ENCODE measurements at regions not wholly inside any gene's neighbourhood (a gene's known extent, or its start where the extent isn't known, plus 50 kb on each side); places are given as distances from the start of the nearest gene placed in this dataset.

- no peak for DNase-seq
Observed at GRCh38 chr15:39099524-39099923, 481.4 kb upstream of the THBS1 start.

DNA sequence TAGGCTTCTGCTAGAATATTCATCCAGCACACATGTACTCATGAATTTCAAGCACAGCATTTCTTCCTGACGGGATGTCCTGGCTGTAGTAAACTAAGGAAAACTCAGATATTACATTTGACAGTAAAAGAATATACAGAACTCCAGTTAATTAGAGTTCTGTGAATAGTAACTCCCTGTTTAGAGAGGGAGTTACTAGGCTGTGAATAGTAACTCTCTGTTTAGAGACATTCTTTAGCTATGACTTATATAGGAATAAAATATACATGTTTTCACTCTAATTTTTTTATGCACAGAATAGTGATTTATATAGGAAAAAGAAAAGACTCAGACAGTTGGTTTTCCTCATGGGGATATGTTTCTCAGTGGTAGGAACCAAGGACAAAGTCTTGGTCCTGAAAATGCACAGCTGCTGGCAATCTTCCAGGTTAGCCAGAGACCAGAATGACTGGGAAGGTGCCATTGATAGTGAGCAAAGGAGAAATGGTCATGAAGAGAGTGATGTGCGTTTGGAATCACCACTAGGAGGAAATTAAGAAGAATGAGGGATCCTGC lies 480.7 kb upstream of the THBS1 start:
- DNase-seq, result no peak

- no peak for DNase-seq
Observed at GRCh38 chr15:39102431-39102830, 478.4 kb upstream of the THBS1 start.

DNA sequence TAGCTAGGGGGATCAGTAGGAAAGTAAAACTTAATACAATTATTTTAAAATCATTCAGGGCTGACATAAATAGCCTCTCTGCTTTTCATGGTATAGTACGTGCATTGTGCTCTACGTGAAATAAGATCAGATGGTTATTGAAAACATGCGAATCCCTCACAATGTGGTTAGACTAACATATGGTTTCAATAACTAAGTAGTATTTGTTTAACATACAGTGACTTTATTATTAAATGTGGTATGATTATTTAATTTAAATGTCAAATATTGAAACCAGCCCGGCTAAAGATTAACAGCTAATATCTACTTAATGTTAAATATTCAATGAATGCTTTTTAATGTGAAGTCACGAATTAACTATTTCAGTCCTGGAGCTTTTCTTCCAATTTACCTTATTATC lies 473.9 kb upstream of the THBS1 start:
- no peak for DNase-seq

DNA sequence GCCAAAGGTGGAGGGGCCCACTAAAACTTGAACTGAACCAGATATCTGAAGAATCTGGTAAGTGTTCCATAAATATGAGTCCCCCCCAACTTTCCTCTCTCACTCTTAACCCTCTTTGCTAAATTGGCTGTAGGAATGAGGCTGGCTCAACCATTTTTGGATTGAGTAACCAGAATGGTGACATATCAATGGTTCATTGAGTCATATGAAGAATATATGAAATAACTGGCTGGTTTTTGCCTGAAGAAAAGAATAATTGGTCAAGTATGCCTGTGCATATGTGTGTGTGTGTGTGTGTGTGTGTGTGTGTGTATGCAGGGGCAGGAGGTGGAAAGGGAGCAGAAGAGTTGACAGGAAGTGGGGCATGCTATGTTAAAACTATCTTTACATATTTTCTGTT lies 472.9 kb upstream of the THBS1 start:
- no peak for DNase-seq

DNA sequence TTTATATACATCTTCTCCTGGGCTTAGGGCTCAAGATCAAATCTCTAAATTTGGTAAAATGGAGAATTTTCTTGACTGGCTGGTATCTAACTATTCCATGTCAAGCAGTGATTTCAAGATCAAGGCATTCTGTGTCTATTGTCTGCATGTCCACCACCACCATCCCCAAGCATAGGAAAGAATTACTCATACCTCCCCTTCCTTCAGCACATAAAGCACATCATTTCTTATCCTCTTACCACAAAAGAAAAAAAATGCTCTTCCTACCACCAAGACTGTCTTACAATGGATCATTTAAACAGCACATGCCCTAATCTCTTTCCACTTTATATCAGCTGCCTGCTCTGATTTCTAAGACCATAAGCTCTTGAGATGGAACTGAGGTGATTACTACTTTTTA lies 470.5 kb upstream of the THBS1 start:
- no peak for DNase-seq

DNA sequence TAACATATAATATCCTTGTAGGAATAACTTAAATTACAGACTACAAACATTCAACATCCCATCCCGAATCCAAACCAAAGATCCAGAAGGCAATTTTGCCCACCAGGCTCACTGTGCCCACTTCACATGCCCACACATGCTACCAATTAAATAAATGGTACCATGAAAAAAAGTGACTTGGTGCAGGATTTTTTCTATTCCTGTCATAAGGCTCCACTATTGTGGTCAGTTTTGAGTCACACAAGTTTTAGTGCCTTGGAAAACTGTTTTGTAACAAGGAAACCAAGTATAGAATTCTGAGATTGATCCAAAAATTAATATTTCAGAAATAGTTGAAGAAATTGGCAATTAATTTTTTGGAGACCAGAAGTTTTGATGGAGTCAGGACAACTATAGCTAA lies 470.1 kb upstream of the THBS1 start:
- no peak for DNase-seq

DNA sequence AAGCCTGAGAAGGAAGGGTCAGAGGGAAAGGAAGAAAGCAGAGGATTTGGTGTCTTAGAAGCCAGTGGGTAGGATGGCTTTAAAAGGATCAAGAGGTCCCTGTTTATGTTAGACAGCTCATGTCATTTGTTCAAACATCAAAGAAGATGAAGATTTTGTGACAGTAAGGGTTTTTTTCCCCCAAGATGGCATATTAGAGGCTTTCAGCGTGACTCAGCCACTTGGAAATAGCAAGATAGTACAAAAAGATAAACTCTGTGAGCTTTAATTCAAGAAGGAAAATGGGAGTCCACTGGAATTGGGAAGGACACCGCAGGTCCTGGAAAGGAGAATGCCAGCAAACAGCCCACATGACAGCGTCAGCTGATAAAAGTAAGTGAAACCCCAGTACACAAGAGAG lies 467.1 kb upstream of the THBS1 start:
- no peak for DNase-seq

- DNase-seq, result no peak
Observed at GRCh38 chr15:39114690-39115378, 466.0 kb upstream of the THBS1 start.

DNA sequence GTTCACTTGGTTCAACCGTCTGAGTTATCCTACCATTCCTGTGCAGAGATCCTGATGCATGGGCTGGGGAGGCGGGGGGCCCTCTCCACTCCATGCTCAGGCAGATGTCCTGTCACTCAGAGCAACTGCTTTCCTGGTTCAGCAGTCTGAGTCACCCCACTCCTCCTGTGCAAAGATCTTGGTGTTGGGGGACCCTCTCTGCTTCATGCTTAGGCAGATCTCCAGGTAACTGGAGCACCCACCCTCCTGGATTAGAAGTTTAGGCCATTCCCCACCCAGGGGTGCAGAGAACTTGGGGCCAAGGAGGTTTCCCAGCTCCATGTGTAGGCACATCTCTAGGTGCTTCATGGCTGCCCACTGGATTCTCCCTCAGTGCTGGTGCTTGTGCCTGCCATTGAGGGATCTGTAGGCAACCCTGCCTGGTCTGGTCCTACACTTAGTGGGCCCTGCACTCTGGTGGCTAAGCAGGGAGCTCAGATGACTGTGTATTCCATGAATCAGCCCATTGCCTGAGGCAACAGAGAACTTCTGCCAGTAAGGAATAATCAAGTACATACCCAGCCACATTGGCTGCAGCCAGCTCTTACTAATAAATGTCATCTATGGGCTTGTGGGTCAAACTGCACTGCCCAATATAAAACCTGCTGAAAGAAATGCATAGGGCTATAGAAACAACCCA lies 465.4 kb upstream of the THBS1 start:
- DNase-seq, result no peak

GRCh38 chr15:39118510-39118909 lies 462.4 kb upstream of the THBS1 start:
- no peak for DNase-seq

DNA sequence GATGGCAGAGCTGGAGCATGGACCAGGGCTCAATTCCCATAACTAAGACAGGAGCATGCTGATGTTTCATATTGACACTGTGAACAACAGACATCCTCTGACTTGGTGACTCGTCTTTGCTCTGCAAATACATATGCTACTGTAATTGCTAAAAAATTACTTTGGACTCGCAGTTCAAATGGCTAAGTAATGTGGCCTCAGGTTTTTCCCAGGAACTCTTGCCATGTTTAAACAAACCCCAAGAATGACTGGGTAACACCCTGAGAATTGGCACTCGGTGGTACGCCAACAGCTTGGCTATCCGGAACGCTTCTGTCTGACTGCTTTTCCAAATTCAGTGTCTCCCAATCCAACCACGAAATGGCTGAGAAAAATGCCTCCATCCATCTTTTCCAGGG lies 456.7 kb upstream of the THBS1 start:
- no peak for DNase-seq

GRCh38 chr15:39124553-39125171 lies 456.2 kb upstream of the THBS1 start:
- DNase-seq, result no peak

DNA sequence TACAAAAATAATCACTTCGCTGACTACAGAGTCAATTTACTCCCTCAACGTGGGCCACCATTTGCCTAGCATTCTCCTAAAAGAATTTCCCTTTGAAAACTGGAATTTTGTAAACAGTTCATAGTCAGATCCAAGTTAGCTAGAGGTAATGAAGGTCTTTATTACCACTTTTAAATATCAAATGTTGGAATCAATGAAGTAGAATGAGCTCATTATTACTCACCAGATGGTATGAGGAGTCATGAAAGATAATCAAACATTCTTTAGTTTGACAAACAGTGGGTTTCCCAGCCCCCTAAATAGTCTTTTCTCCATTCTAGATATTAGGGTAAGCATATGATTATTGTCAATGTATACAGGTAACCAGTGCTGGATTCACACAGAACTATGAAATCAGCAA lies 455.7 kb upstream of the THBS1 start:
- no peak for DNase-seq

DNA sequence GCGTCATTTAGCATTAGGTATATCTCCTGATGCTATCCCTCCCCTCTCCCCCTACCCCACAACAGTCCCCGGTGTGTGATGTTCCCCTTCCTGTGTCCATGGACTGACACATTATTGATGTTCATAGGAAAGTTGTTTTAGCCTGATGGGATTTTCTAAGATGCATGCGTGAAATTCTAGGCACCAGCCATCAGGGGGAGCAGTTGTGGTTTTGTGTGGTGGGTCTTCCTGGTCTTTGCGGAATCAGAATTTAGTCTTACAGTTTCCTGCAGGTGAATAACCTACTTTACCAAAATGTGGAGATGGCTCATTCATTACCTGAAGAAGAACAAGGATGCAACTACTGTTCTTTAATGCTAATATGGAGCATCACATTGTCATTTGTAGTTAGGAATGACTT lies 455.0 kb upstream of the THBS1 start:
- DNase-seq, result no peak

- no peak for DNase-seq
Observed at GRCh38 chr15:39127151-39127790, 453.6 kb upstream of the THBS1 start.

- no peak for DNase-seq
Observed at GRCh38 chr15:39127925-39128617, 452.8 kb upstream of the THBS1 start.

- no peak for DNase-seq
Observed at GRCh38 chr15:39128746-39129145, 452.1 kb upstream of the THBS1 start.

- no peak for DNase-seq
Observed at GRCh38 chr15:39130556-39131379, 450.1 kb upstream of the THBS1 start.

DNA sequence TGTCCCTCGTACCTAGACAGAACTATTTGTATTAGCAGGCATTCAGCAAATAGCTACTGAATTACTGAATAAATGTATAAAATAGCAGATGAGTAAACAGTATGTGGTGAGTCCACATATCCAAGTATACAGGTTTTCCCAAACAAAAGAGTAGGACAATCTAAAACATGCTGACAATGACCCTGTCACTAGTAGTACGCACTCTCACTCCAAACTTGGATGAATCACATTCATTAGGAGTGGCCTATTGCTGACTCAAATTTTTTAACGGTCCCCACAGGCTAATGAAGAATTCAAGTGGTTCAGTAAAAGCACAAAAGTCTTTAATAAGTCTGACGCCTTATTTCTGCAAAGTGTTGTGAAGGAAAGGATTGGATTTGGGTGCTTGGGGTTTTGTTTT lies 449.3 kb upstream of the THBS1 start:
- DNase-seq, result no peak

- DNase-seq, result no peak
Observed at GRCh38 chr15:39132070-39132469, 448.8 kb upstream of the THBS1 start.

DNA sequence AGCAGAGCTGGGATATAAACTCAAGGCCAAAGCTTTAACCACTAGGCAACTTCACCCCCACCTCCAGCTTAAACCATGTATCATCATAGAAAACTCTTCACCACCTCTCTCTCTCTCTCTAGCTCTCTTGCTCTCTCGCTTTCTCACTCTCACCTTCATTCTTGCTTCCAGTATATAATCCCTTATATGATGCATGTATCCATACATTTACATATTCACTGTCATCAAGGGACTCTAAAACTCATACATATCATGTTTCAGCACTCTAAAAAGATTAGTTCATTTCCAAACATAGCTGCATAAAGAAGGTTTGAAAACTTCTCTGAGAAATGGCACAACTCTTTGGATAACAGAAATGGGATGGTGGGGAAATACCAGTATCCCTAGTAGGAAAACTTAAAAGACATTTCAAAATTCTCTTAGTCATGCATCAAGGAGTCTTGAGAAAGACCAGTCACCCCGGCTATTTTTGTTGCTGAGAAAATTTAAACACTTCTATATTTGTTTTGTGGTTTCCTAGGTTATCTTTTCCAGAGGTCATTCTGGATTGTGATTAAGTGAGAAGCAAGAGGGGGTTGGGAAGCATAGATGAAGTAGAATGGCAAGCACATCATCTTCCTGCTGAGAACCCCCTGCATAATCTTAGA lies 447.8 kb upstream of the THBS1 start:
- no peak for DNase-seq
